ENCODE measurements at regions not wholly inside any gene's neighbourhood (a gene's known extent, or its start where the extent isn't known, plus 50 kb on each side); places are given as distances from the start of the nearest gene placed in this dataset.

DNA sequence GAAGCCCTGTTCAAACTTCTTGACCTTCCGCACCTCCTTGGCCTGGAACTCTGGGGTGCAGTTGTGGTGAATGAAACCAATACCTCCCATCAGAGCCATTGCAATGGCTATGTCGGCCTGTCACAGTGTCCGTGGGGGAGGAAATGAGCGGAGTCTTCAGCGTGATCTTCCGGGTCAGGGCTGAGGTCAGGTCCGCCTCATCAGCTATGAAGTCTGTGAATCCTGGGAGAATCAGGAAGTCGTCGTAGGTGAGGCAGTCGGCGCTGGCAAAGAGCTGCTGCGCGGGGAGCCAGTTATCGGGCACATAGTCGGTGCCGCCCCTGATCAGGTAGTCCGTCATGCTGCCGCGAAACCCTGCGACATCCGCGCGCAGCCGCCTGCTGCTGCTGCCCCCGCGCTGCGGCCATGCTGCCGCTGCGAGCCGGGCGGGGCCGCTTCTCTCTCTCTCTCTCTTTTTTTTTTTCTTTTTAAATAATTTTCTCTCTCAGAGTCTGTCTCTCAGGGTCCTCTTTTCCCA, 154.1 kb upstream of the ZSWIM2 start:
- H3K4me1 Mint-ChIP-seq (ENCODE audit: low read depth in 2 of 2): no peaks in the 10 kb centered on the region
- no peak for DNase-seq (ENCODE audit: low spot score)
- no peak overlapping the region for H3K4me3 Mint-ChIP-seq
- no peaks in the 10 kb centered on the region for H3K27me3 Mint-ChIP-seq
- H3K36me3 Mint-ChIP-seq: no peaks in the 10 kb centered on the region
- peak in 1 of 2 donors; percentile 28 for ATAC-seq
- no peaks in the 10 kb centered on the region for H3K9me3 Mint-ChIP-seq
- H3K27ac Mint-ChIP-seq: no peak overlapping the region

DNA sequence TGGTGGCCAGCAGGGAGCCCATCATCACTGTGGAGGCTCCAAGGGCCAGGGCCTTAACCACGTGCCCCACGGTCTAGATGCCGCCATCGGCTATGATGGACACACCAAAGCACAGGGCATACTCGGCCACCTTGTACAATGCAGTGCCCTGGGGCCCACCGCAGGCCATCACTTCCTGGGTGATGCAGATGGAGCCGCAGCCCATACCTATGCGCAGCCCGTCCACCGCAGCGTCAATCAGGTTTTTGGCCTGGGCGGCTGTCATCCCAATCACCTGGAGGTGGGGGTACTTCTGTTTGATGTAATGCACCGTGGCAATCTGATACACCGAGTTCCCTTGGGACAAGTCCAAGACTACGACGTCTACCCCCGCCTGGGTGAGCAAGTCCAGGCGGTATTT, 153.3 kb upstream of the ZSWIM2 start:
- Mint-ChIP-seq H3K4me1 (ENCODE audit: low read depth in 2 of 2) (no peaks in the 10 kb centered on the region), H3K27ac (no peak overlapping the region), H3K27me3 (no peaks in the 10 kb centered on the region), H3K9me3 (no peaks in the 10 kb centered on the region), H3K4me3 (no peak overlapping the region), H3K36me3 (no peaks in the 10 kb centered on the region)
- DNase-seq (ENCODE audit: low spot score) (no peak), ATAC-seq (no peak)

DNA sequence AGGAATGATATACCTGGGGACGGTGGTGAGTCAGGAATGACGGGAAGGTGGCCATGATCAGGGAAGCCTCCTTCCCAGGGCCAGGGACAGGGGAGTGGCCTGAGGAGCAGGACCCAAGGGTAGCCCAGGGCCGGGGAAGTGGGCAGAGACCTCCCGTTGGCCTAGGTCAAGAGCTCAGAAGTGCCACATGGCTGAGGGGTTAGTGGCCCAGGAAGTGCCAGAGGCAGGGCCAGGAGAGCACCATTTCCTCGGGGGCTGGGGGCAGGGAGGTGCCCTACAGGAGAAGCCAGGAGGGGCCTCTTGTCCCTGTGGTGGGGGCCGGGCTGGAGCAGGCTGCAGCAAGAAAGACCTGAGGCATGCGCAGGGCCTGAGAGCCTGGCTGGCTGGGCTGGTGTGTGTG, 152.3 kb upstream of the ZSWIM2 start:
- H3K27me3 Mint-ChIP-seq: no peaks in the 10 kb centered on the region
- no peaks in the 10 kb centered on the region for H3K4me1 Mint-ChIP-seq (ENCODE audit: low read depth in 2 of 2)
- no peaks in the 10 kb centered on the region for H3K9me3 Mint-ChIP-seq
- no peak overlapping the region for H3K4me3 Mint-ChIP-seq
- no peak overlapping the region for H3K27ac Mint-ChIP-seq
- no peak for DNase-seq (ENCODE audit: low spot score)
- peaks cover 4% of the 10 kb centered on the region for H3K36me3 Mint-ChIP-seq
- no peak for ATAC-seq

DNA sequence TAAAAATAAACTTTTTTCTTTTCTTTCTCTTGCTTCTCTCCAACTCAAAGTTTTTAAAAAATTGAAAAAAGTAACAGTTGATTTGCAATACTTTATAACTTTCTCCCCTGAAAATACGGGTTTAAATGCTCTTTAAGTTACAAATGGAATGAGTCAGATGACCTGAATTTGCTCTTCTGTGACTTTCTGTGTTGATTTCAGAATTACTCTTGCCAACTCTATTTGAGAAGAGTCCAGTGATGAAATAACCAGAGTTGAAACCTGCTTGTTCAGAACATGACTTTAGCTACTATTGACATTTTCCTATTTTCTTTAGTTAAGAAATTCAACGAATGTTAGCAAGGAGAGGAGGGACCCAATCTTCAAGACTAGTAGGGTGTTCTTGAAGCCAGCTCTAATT, 146.1 kb upstream of the ZSWIM2 start:
- no peak for DNase-seq (ENCODE audit: low spot score)
- H3K27me3 Mint-ChIP-seq: no peaks in the 10 kb centered on the region

DNA sequence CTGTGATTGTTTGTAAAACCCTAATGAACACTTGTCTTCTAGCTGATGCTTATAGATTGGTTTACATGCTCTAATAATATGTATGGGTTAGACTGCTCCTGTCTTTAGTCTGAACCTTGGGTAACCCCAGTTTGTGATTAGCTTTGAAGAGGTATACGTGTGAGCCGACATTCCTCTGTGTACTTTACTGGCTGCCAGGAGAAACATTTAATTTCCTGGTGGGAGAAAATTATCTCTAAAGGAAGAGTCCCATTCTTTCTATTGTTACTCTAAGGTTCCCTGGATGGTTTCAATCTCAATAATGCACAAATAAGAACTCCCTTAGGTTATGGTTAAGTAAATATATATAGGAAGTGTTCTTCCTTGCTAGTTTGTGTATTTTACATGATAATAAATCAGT, 143.6 kb upstream of the ZSWIM2 start:
- peaks cover 9% of the 10 kb centered on the region for H3K36me3 Mint-ChIP-seq
- H3K27ac Mint-ChIP-seq: no peak overlapping the region
- no peak for ATAC-seq
- H3K4me1 Mint-ChIP-seq (ENCODE audit: low read depth in 2 of 2): no peaks in the 10 kb centered on the region
- DNase-seq (ENCODE audit: low spot score): no peak
- no peaks in the 10 kb centered on the region for H3K27me3 Mint-ChIP-seq
- H3K4me3 Mint-ChIP-seq: no peak overlapping the region
- H3K9me3 Mint-ChIP-seq: peaks cover 19% of the 10 kb centered on the region

More for the DNA sequence above, 146.1 kb upstream of the ZSWIM2 start:
- Mint-ChIP-seq H3K27ac (no peak overlapping the region), H3K9me3 (peaks cover 11% of the 10 kb centered on the region), H3K4me3 (no peak overlapping the region), H3K4me1 (ENCODE audit: low read depth in 2 of 2) (no peaks in the 10 kb centered on the region), H3K36me3 (peaks cover 4% of the 10 kb centered on the region)
- ATAC-seq: no peak

DNA sequence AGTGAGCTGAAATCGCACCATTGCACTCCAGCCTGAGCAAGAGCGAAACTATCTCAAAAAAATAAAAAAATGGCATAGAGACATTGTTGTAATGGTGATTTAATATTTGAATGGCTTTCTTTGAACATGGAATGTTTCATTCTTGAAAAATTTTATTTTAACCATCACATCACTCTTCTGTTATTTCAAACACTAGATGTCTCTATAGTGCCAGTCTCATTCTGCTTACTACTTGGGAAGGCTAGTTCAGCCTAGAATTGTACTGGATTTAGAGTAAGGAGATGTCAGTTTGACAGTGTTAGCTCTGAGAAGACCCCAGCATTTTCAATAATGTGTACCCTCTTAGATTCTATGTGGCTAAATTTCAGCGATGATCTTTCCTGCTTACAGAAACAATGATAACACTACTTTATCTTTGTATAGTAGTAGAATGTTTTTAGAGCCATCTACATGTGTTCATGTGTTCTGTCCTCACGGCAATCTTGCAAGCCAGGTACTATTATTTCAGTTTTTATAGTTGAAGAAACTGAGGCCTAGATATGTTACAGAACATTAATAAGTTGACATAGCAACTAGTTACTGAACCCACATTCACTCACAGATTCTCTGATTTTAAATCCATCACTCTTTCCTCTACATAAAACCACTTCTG, 142.9 kb upstream of the ZSWIM2 start:
- H3K27ac Mint-ChIP-seq: no peak overlapping the region
- H3K36me3 Mint-ChIP-seq: peaks cover 9% of the 10 kb centered on the region
- peaks cover 19% of the 10 kb centered on the region for H3K9me3 Mint-ChIP-seq
- ATAC-seq: no peak
- no peak overlapping the region for H3K4me3 Mint-ChIP-seq
- H3K4me1 Mint-ChIP-seq (ENCODE audit: low read depth in 2 of 2): no peaks in the 10 kb centered on the region
- H3K27me3 Mint-ChIP-seq: no peaks in the 10 kb centered on the region
- no peak for DNase-seq (ENCODE audit: low spot score)

DNA sequence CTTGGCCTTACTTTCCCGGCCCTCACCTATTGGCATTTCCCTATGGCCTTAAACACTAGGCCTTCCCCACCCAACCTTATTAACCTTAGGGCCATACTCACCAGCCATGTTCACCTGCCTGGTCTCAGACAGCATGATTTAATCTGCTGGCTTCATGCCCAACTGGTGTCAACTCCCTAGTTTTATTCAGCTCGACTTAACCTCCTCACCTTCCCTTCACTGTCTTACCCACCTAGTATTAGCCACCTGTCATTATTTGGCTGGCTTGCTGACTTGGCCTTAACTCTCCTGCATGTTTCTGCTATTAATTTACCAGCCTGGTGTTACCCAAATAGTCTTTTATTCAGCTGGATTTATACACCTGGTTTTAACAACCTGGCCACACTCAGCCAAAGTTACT, 136.0 kb upstream of the ZSWIM2 start:
- H3K36me3 Mint-ChIP-seq: peaks cover 5% of the 10 kb centered on the region
- no peaks in the 10 kb centered on the region for H3K27me3 Mint-ChIP-seq
- ATAC-seq: no peak

DNA sequence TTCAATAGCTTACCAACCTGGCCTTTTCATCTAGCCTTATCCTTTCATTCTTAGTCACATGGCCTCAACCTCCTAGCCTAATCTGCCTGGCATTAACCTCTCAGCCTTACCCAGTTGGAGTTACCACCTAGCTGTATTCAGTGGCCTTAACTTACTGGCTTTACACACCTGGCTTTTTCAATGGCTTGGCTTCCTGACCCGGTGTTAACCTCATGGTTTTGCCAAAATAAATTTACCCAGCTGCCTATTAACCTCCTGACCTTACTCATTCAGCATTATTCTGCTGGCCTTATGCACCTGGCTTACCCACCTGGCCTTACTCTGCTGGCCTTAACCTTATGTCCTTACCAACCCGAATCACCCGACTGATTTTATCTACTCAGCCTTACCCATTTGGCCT, 135.5 kb upstream of the ZSWIM2 start:
- H3K27ac Mint-ChIP-seq: no peak overlapping the region
- DNase-seq (ENCODE audit: low spot score) (no peak), ATAC-seq (no peak)
- no peaks in the 10 kb centered on the region for H3K4me1 Mint-ChIP-seq (ENCODE audit: low read depth in 2 of 2)
- no peak overlapping the region for H3K4me3 Mint-ChIP-seq
- H3K9me3 Mint-ChIP-seq: peaks cover 20% of the 10 kb centered on the region
- H3K36me3 Mint-ChIP-seq: peaks cover 5% of the 10 kb centered on the region
- no peaks in the 10 kb centered on the region for H3K27me3 Mint-ChIP-seq

More for the DNA sequence above, 136.0 kb upstream of the ZSWIM2 start:
- DNase-seq (ENCODE audit: low spot score): no peak
- Mint-ChIP-seq H3K4me3 (no peak overlapping the region), H3K4me1 (ENCODE audit: low read depth in 2 of 2) (no peaks in the 10 kb centered on the region), H3K9me3 (peaks cover 22% of the 10 kb centered on the region), H3K27ac (no peak overlapping the region)

DNA sequence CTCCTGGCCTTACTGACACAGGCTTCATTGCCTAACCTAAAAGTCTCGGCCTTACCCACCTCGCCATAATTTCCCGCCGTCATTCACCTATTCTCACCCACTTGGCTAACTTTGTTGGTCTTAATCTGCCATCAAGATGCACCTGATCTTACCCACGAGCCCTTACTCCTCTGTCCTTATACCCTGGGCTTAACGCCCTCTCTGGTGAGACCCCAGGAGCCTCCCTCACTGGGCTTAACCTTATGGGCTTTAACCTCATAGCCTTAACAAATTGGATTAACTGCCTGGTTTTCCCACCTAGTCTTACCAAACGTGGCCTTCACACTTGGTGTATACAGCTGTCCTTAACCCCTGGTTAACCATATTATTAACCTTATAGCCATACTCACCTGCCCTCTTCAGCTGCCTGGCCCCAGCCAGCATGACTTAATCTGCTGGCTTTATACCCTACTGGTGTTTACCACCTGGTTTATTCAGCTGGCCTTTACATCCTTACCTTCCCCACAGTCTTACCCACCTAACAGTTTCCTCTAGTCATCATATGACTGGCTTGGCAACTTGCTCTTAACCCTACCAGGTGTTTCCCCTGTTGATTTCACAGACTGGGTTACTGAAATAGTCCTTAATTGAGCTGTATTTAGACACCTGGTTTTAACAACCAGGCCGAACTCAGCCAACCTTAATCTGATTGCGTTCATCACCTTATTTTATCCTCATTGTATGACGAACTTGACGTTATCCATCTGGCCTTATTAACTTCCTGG, 132.0 kb upstream of the ZSWIM2 start:
- no peaks in the 10 kb centered on the region for H3K36me3 Mint-ChIP-seq
- no peak for DNase-seq (ENCODE audit: low spot score)
- no peak overlapping the region for H3K4me3 Mint-ChIP-seq
- no peaks in the 10 kb centered on the region for H3K27me3 Mint-ChIP-seq
- H3K27ac Mint-ChIP-seq: no peak overlapping the region
- peak in 1 of 2 donors; percentile 8 for ATAC-seq
- H3K9me3 Mint-ChIP-seq: peaks cover 14% of the 10 kb centered on the region
- H3K4me1 Mint-ChIP-seq (ENCODE audit: low read depth in 2 of 2): no peaks in the 10 kb centered on the region

DNA sequence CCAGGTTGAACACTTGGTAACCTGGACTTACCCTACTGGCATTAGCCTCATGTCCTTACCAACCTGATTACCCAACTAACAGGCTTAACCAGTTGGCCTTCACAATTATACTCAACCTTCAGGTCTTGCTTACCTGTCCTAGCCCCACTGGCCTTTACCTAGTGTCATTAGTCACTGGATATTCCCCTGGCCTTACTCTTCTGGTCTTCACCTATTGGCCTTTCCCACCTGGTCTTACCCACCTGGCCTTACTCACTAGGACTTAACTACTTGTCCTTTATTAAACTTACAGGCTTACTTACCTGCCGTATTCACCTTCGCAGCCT, 131.1 kb upstream of the ZSWIM2 start:
- Mint-ChIP-seq H3K4me1 (ENCODE audit: low read depth in 2 of 2) (no peaks in the 10 kb centered on the region), H3K27ac (no peak overlapping the region), H3K4me3 (no peak overlapping the region)

DNA sequence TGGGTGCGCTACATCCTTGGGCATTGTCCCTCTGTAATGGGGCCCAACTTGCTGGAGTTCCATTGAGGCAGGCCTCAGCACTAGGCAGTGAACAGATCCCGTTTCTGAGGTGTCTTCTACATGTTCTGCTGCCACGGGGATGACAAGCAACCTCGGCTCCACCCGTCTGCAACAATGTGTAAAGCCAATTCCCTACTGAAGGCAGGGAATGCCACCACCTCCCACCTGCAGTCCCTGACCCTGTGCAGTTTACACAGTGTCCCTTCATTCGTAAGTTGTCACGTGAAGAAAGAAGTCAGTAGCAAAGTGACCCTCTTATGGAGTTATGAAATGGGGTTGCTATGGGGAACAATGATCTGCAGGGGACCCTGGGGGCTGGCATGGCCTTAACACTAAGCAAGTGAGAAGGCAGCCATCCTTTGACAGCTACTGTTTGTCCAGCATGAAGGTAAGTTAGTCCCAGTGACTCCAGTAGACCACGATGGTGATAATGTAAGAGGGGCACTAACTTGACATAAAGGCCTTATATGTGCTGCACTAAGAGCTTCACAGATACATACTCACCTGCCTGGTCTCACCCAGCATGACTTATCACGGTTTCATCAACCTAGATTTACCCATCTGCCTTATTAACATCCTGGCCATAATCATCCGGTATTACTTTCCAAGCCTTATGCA, 130.6 kb upstream of the ZSWIM2 start:
- Mint-ChIP-seq H3K36me3 (no peaks in the 10 kb centered on the region), H3K9me3 (peaks cover 5% of the 10 kb centered on the region), H3K4me1 (ENCODE audit: low read depth in 2 of 2) (no peaks in the 10 kb centered on the region), H3K27me3 (no peaks in the 10 kb centered on the region), H3K27ac (no peak overlapping the region), H3K4me3 (no peak overlapping the region)
- no peak for DNase-seq (ENCODE audit: low spot score)
- no peak for ATAC-seq

More for the DNA sequence above, 131.1 kb upstream of the ZSWIM2 start:
- Mint-ChIP-seq H3K36me3 (no peaks in the 10 kb centered on the region), H3K9me3 (peaks cover 7% of the 10 kb centered on the region), H3K27me3 (no peaks in the 10 kb centered on the region)
- DNase-seq (ENCODE audit: low spot score): no peak
- ATAC-seq: no peak

DNA sequence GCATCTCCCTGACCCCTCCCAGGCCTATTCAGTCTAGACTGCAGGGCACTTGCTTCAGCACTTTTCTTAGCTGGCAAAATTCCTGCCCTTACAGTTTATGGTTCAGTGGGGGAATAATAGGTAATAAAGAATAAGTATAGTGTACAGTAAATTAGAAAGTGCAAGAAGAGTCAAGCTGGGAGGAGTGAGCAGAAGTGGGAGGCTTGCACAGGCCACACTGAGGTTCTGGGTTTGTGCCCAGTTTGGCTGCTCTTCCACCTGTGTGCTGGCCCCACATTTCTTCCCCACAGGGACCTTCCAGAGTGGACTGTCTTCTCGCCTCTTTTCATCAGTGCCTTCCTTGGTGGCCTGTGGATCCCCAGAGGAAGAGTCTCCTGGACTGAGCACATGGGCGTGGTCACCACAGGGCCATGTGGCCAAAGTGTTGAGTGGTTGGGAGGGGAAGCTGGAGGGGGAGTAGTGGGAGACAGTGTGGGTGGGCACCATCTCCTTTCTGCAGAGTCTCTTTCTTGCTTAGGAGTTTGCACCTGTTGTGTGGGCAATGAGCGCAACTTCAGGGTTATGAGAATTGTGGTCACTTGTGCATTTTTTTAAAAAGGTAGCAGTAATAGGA, 128.6 kb upstream of the ZSWIM2 start:
- Mint-ChIP-seq H3K36me3 (no peaks in the 10 kb centered on the region), H3K27me3 (no peaks in the 10 kb centered on the region), H3K9me3 (no peaks in the 10 kb centered on the region), H3K4me3 (no peak overlapping the region), H3K4me1 (ENCODE audit: low read depth in 2 of 2) (no peaks in the 10 kb centered on the region), H3K27ac (no peak overlapping the region)
- ATAC-seq: no peak
- no peak for DNase-seq (ENCODE audit: low spot score)

DNA sequence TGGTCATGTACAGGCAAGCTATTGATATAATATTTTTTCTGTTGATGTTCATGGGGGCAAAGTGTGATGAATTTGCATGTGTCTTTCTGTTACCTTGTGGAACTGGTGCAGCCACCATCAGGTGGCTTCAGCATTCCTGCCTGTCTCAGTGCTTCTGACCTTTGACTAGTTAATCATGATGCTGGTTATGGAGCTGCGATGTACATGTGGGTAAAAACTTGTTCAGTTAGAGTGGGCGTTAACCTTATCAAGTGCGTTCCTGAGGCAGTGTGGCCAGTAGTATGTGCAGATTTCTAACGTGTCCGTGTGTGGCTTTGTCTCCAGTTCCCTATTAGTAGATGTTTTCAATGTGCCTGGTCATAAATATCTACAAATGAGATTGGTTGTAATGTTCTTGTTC, 127.4 kb upstream of the ZSWIM2 start:
- ATAC-seq (no peak), DNase-seq (ENCODE audit: low spot score) (no peak)
- Mint-ChIP-seq H3K4me3 (no peak overlapping the region), H3K27ac (no peak overlapping the region), H3K9me3 (no peaks in the 10 kb centered on the region), H3K4me1 (ENCODE audit: low read depth in 2 of 2) (no peaks in the 10 kb centered on the region), H3K36me3 (no peaks in the 10 kb centered on the region), H3K27me3 (no peaks in the 10 kb centered on the region)

All from natural killer cell treated with Interleukin-12 subunit alpha and Interleukin-12 subunit beta and Interleukin-15 and Interleukin-18, amount 100 ng/mL, for 72 hours (primary cell).